Stimulated activated CD8-positive, alpha-beta memory T cell treated with anti-CD3 and anti-CD28 coated beads, Interleukin-15, amount 100 ng/mL, for 4 hours (primary cell): ENCODE measurements at regions not wholly inside any gene's neighbourhood (a gene's known extent, or its start where the extent isn't known, plus 50 kb on each side); places are given as distances from the start of the nearest gene placed in this dataset.
"Not testable (repeated sequence)": the region's sequence is repeated elsewhere in the genome, so short reads cannot be mapped to it uniquely, and the experiment has no call there.

ENCODE experiments used
- DNase-seq, 2 donors: peaks; one replicate each; pipeline ENCODE4 v3.0.0-alpha.2; 2020; ENCODE audit warnings: low read depth in 2 of 2

DNA sequence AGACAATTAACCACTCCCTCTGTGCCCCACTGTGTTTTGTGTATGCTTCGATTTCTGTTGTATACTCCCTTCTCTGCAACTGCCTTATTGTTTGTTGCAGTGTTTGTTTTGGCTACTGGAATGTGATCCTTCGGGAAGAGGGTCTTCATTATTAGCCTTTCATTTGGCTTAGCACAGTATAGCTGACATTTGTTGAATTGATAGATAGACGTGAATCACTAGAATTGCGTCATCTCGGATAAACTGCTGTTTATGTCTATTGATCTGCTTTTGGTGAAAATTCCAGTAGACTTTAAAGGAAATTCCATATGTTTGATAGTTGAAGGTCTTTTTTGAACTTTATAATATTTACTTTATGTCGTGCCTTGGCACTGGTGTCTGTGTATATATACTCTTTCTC is 189.9 kb upstream of the EYA4 start:
- DNase-seq: no peak

- no peak for DNase-seq
Observed at GRCh38 chr6:133052465-133052864, 188.7 kb upstream of the EYA4 start.

DNA sequence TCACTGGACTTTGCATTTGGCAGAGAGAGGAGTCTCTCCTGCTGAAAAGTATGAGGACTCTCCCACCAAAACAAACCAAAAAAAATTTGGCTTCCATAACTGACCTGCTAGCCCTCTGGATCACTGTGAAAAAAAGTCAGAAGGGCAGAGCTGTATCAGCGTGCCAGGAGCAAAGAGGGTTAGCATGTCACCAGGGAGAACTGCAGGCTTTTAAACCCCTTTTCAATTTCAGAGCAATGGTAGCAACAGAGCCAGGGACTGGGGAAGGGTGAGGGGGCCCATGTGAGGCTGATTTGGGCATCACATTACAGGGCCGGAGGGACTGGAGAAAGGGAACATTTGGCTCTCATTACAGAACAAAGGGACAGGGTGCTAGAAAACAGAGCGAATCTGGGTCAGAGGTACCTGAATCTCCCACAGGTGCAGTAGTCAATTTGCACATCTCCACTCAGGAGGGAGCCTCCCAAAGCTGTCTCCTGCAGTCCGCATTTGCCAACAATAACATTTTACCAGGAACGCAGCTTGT is 185.7 kb upstream of the EYA4 start:
- no peak for DNase-seq

- DNase-seq: no peak
Observed at GRCh38 chr6:133057352-133057751, 183.8 kb upstream of the EYA4 start.

DNA sequence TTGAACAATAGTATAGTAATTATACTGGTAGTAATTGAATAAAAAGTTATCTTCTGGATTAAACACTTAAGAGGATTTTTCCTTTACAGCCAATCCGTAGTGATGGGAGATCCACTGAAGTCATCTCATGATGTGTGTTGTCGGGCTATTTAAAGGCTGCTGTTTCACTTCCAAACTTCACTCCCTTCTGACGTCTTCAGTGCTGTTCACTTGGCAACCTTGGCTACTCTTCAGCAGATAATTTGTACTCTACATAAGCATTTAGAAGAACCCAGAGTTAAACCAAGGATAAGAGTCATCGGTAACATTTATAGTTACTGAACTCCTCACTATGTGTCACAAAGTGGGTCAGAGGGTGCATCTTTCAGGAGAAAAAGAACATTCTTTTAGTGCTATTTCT is 179.1 kb upstream of the EYA4 start:
- no peak for DNase-seq

DNA sequence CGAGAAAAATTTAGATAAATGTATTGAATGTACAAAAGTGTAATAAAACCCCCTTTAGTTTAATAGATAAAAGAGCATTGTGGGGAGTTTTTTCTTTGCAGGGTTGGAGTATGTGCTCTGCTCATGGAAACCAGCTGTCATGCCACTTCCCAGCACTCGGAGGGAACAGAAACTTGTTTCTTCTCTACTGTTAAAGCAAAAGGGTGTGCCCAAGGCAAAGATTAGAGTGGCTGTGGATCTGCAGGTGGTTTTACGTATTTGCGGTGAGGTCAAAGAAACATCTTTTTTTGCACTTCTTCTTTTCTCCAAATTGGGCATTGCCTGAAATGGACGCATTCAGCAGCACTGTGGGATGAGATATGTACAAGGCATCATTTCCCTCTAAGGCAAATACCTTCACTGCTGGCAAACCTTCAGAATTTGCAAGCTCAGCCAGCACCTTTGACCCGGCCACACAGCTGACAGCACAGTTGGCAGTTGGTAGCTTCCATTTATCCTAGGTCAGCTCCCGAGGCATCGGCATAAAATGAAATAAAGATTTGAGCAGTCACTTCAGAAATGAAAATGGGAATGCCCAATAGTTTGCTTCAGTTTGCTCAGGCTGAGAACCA is 178.4 kb upstream of the EYA4 start:
- DNase-seq: no peak

- no peak for DNase-seq
Observed at GRCh38 chr6:133067960-133068359, 173.2 kb upstream of the EYA4 start.

DNA sequence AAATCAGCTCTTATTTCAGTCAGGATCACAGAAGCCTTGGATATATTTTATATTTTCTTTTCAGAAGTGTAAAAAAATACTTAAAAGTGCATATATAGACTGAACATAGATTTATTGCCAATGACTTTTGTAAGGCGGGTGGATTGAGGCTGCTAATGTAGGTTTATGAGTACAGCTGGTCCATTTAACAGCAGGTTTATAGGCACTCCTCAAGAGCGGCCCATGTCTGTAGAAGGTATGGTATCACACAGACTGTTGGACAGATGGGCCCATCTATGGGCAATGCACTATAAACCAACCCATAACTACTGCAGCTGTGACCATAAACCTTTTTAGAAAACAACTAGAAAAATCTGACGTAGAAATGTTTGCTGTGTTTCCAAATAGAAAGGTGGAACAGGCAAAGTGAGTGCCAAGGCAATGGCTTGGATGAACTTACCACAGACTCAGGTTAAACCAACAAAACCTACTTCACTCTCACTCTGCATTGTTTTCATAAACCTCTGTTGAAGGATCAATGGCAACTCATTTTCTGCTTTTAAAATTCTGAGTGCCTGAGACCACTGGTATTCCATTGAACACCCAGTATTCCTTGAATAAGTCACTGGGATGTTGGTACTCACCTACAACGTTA is 170.6 kb upstream of the EYA4 start:
- no peak for DNase-seq

DNA sequence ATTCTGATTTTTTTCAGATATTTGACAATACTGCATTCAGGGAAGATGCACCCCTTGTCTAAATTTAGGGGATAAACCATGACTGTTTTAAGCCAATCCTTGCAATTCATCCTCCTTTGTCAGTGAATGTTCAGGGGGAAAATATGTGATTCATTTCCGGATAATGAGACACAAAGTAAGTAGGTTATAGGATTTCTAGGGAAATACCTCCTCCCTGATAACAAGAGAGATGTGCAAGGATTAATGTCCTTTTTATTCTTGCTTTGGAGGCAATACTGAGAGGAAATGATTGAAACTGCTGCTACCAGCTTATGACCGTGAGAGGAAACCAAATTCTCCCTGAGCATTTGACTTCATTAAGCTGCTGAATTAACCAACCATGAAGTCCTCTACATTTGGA is 161.3 kb upstream of the EYA4 start:
- DNase-seq: no peak

DNA sequence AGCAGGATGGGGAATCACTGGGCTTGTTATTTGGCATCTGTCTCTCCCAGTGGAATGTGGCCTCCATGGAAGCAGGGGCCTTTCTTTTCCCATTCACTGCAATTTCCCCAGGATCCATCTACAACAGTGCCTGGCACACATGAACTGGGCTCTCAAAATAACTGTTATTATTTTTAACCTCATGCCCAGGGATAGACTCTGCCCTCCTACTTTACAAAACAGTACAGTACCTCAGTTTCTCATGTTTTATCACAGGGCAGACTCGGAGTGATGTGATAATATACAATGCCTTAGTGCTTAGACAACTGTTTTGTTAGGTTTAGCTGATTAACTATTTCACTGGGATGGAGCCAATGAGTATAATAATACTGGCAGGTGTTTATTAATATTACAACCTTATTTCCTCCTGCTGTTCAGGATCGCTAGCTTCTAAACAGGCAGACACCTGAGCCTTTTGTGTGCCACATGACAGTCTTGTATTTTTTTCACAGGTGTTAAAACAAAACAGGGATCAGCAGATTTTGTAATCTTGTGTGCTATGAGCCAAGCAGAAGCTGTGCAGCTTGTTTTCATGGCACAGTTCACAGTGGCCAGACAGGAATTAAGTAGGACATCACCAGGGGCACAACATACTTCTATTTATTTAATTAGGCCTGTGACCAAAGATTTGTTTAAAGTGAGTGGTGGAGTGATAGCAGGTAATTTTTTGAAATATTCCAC is 157.7 kb upstream of the EYA4 start:
- no peak for DNase-seq

- no peak for DNase-seq
Observed at GRCh38 chr6:133085471-133085870, 155.7 kb upstream of the EYA4 start.

GRCh38 chr6:133085896-133086295 is 155.3 kb upstream of the EYA4 start:
- no peak for DNase-seq

DNA sequence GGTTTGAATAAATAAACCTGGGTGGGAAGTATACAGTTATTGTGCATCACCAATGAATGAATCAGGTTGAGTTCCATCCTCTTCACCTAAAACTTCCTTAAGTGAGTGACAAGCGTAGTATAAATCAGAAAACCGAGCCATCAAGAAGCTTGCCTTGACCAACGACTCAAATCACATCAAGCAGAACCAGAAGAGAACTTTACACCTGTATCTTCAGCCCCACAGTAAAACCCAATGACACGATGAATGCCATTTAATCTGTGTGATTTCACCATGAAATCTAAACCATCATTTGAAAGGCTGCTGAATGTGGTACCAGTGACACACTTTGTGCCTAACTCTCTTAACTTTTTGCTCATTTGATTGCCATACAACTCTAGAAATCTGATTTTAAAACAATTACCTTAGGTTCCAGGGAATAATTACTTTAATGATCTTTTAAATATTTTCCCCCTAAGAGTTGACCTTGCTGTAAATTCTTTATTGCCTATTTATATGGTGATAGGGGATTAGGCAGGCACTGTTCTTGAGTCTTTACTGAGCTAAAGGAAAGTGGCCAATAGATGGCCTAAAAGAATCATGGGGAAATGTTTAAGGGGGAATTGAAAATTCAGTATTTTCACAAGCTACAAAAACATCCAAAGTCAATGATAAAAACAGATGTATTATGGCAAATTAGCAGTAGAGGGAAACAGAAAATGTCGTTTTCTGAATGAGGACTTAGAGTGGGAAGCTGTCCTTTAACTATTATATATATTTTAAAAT is 152.0 kb upstream of the EYA4 start:
- no peak for DNase-seq

GRCh38 chr6:133092199-133092598 is 149.0 kb upstream of the EYA4 start:
- no peak for DNase-seq

GRCh38 chr6:133092771-133093170 is 148.4 kb upstream of the EYA4 start:
- no peak for DNase-seq

DNA sequence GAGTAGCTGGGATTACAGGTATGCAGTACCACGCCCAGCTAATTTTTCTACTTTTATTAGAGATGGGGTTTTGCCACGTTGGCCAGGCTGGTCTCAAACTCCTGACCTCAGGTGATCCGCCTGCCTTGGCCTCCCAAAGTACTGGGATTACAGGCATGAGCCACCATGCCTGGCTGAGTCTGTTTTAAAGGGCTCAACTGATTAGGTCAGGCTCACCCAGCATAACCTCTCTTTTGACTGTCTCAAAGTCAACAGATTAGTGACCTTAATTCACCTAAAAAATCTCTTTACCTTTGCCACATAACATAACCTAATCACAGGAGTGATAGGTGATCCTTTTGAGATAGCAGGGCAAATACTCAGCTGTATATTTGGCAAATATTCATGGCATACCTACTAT is 147.9 kb upstream of the EYA4 start:
- DNase-seq: not testable (repeated sequence)

DNA sequence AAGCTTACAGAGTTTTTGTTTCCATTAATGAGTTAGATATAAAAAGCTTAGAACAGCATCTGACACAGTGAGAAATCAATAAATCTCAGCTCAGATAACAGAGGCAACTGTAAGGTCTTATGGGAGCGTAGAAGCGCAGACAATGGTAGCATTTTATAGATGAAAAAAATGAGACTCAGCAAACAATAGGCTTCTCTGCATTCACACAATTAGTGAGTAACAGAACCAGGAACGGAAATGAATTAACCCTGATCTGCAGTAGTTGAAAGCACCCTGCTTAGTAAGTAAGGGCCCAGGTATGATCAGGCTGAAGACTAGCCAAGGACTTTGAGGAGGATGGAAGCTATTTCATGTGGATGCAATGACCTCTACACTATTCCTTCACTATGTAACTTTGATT is 147.2 kb upstream of the EYA4 start:
- DNase-seq: no peak

- DNase-seq: no peak
Observed at GRCh38 chr6:133097208-133097607, 143.9 kb upstream of the EYA4 start.

DNA sequence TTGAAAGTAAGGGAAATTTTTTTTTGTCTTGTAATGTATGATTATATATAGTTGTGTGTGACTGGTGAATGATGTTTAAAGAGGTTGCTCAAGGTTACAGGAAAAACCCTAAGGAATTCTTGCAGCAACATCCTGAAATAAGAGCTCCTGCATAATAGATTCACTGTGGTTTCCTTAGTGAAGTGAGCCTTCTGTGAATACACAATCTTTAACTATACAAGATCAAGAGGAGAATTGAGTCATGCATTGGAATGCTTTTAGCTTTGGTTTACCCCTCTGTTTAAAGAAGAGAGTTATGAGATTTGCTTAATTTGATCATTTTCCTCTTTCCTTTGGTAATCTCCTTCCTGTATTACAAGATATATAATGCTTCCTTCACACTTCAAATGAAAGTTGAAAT is 141.6 kb upstream of the EYA4 start:
- DNase-seq: no peak

DNA sequence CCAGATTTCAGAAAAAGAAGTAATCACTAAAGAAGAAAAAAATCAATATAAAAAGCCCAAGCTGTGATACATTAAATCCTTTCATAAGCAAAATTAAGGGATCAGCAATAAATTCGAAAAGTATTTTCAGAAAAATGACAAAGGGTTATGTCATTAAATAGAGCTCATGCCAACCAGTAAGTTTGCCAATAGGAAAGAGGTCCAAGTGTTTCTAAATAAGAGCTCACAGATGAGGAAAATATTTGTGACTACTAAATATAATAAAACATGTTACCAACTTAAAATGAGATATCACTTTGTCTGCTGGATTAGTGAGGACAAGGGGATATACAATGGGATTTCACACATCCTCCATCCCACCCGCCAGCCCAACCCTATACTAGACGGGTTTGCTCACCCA is 140.3 kb upstream of the EYA4 start:
- DNase-seq: no peak

GRCh38 chr6:133101790-133102189 is 139.4 kb upstream of the EYA4 start:
- DNase-seq: no peak

DNA sequence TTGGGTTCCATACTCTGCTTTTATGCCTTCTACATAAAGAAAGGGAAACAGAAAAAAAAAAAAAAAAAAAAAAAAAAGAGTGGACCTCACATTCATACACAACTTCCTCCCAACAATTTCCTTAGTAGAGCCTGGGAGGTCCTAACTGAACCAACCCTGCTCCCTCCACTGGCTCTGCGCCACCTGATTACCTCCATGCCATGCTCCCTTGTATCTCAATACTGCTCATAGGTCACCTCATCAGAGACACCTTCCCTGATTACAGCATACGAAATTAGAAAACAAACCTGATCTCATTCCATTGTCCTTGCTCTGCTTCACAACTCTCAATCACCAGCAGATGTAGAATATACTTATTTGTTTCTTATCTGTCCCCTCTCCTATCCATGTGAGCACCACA is 134.2 kb upstream of the EYA4 start:
- DNase-seq: no peak
